ENCODE measurements at regions not wholly inside any gene's neighbourhood (a gene's known extent, or its start where the extent isn't known, plus 50 kb on each side); places are given as distances from the start of the nearest gene placed in this dataset.

- no peak for TF ChIP-seq CTCF (conservative IDR thresholded peaks at IDR 0.05; ENCODE audit: low read depth, low read length)
- DNase-seq (ENCODE audit: low read depth) = no peak
- H3K4me3 ChIP-seq (ENCODE audit: low read depth, low read length) = no peak overlapping the region
Observed at GRCh38 chr13:89880201-89880600, 1467.3 kb upstream of the MIR17HG start.

DNA sequence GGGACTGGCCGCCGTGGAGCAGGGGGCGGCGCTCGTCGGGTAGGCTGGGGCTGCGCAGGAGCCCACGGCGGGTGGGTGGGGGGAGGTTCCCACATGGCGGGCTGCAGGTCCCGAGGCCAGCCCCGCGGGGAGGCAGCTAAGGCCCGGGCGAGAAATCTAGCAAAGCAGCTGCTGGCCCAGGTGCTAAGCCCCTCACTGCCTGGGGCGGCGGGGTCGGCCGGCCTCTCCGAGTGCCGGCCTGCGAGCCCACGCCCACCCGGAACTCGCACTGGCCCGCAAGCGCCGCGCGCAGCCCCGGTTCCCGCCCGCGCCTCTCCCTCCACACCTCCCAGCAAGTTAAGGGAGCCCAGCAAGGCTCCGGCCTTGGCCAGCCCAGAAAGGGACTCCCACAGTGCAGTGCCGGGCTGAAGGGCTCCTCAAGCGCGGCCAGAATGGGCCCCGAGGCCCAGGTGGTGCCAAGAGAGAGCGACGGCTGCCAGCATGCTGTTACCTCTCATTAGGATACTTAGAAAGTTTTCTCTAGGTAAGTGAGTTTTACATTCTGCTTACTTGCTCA, 1463.5 kb upstream of the MIR17HG start:
- no peak overlapping the region for H3K4me3 ChIP-seq (ENCODE audit: low read depth, low read length)
- DNase-seq (ENCODE audit: low read depth) = no peak
- no peak for TF ChIP-seq CTCF (conservative IDR thresholded peaks at IDR 0.05; ENCODE audit: low read depth, low read length)

DNA sequence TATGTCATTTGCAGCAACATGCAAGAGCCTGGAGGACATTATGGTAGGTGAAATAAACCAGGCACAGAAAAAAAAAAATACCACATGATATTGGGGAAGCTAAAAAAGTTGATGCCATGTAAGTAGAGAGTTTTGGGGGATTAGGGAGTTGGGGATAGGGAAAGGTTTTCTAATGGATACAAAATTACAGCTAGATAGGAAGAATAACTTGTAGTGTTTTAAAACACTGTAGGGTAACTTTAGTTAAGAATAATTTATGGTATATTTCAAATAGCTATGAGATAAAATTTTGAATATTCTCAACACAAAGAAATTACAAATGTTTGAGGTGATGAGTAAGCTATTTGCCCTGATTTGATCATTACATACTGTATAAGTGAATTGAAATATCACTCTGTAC, 1456.7 kb upstream of the MIR17HG start:
- TF ChIP-seq CTCF (conservative IDR thresholded peaks at IDR 0.05; ENCODE audit: low read depth, low read length) = no peak
- H3K4me3 ChIP-seq (ENCODE audit: low read depth, low read length) = no peak overlapping the region
- no peak for DNase-seq (ENCODE audit: low read depth)

GRCh38 chr13:89891416-89891815, 1456.1 kb upstream of the MIR17HG start:
- no peak for DNase-seq (ENCODE audit: low read depth)
- no peak overlapping the region for H3K4me3 ChIP-seq (ENCODE audit: low read depth, low read length)
- no peak for TF ChIP-seq CTCF (conservative IDR thresholded peaks at IDR 0.05; ENCODE audit: low read depth, low read length)

- no peak for TF ChIP-seq CTCF (conservative IDR thresholded peaks at IDR 0.05; ENCODE audit: low read depth, low read length)
- no peak overlapping the region for H3K4me3 ChIP-seq (ENCODE audit: low read depth, low read length)
- DNase-seq (ENCODE audit: low read depth) = no peak
Observed at GRCh38 chr13:89897681-89898080, 1449.8 kb upstream of the MIR17HG start.

- DNase-seq (ENCODE audit: low read depth) = no peak
- H3K4me3 ChIP-seq (ENCODE audit: low read depth, low read length) = no peak overlapping the region
- no peak for TF ChIP-seq CTCF (conservative IDR thresholded peaks at IDR 0.05; ENCODE audit: low read depth, low read length)
Observed at GRCh38 chr13:89899302-89900103, 1448.0 kb upstream of the MIR17HG start.

Data from epithelial cell of proximal tubule (primary cell).